ENCODE measurements at regions not wholly inside any gene's neighbourhood (a gene's known extent, or its start where the extent isn't known, plus 50 kb on each side); places are given as distances from the start of the nearest gene placed in this dataset.

- TF ChIP-seq CTCF (IDR thresholded peaks at IDR 0.05) = no peak
- no peak for TF ChIP-seq POLR2A (IDR thresholded peaks at IDR 0.05; ENCODE audit: low read depth)
Measured at GRCh38 chr2:226116346-226116745, 683.3 kb downstream of the IRS1 start.

Measured in esophagus muscularis mucosa (tissue), 3 donors.